Activated CD4-positive, alpha-beta memory T cell treated with anti-CD3 and anti-CD28 coated beads, Interleukin-2, amount 10 ng/mL, durations not matched to agents 7 days and 5 days (primary cell): ENCODE measurements at regions not wholly inside any gene's neighbourhood (a gene's known extent, or its start where the extent isn't known, plus 50 kb on each side); places are given as distances from the start of the nearest gene placed in this dataset.
"Not testable (repeated sequence)": the region's sequence is repeated elsewhere in the genome, so short reads cannot be mapped to it uniquely, and the experiment has no call there.

Experiments
- CTCF ChIA-PET: fragments of 350-600 bp; sonication (Branson Sonifier 250); formaldehyde crosslinking; loops from one replicate; lab custom pipeline; 2021; ENCODE audit warnings: antibody characterized with exemption, inconsistent platforms; lab: Charles Lee
- POLR2A ChIA-PET: fragments of 350-600 bp; sonication (Branson Sonifier 250); formaldehyde crosslinking; loops from one replicate; lab custom pipeline; 2021; ENCODE audit warnings: antibody characterized with exemption; lab: Charles Lee
- DNase-seq: peaks from one replicate; pipeline ENCODE4 v3.0.0-alpha.2; 2020
- H3K27ac Mint-ChIP-seq: one replicate; pipeline ENCODE4 v1.8.0; 2021; ENCODE audit warnings: mild to moderate bottlenecking, mixed read lengths
- H3K27me3 Mint-ChIP-seq: one replicate; pipeline ENCODE4 v1.8.0; 2021; ENCODE audit warnings: mixed read lengths
- H3K36me3 Mint-ChIP-seq: one replicate; pipeline ENCODE4 v1.8.0; 2021; ENCODE audit warnings: low read depth, mixed read lengths
- H3K4me1 Mint-ChIP-seq: one replicate; pipeline ENCODE4 v1.8.0; 2021; ENCODE audit warnings: mixed read lengths
- H3K4me3 Mint-ChIP-seq: one replicate; pipeline ENCODE4 v1.8.0; 2021; ENCODE audit warnings: mild to moderate bottlenecking, mixed read lengths
- H3K9me3 Mint-ChIP-seq: one replicate; pipeline ENCODE4 v1.8.0; 2021; ENCODE audit warnings: mixed read lengths

DNA sequence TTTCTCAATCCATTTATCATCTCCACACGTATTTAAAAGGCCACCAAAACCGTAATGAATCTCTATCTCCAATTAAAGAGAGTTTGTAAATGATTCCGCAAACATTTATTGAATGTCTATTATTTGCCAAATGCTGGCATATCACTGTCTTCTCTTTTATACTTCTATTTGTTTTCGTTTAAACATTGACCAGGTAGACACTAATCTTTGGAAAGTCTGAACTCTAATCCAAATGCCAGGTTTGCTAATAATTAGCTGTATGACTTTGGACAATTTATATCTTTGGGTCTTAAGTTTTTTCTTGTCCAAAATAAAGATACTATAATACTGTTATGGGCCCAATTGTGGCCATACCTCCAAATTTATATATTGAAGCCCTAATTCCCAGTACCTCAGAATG is 299.2 kb upstream of the TBX18 start:
- CTCF ChIA-PET = no interaction called here
- Mint-ChIP-seq H3K9me3 (no peaks in the 10 kb centered on the region), H3K4me3 (no peak overlapping the region), H3K27me3 (no peaks in the 10 kb centered on the region), H3K36me3 (no peaks in the 10 kb centered on the region), H3K4me1 (no peaks in the 10 kb centered on the region), H3K27ac (no peak overlapping the region)
- DNase-seq = no peak
- POLR2A ChIA-PET = no interaction called here

GRCh38 chr6:85062884-85063283 is 298.5 kb upstream of the TBX18 start:
- ChIA-PET CTCF (no interaction called here), POLR2A (no interaction called here)
- H3K27me3 Mint-ChIP-seq = no peaks in the 10 kb centered on the region
- H3K9me3 Mint-ChIP-seq = no peaks in the 10 kb centered on the region
- no peaks in the 10 kb centered on the region for H3K4me1 Mint-ChIP-seq
- no peak overlapping the region for H3K27ac Mint-ChIP-seq
- H3K4me3 Mint-ChIP-seq = no peak overlapping the region
- DNase-seq = no peak
- no peaks in the 10 kb centered on the region for H3K36me3 Mint-ChIP-seq

DNA sequence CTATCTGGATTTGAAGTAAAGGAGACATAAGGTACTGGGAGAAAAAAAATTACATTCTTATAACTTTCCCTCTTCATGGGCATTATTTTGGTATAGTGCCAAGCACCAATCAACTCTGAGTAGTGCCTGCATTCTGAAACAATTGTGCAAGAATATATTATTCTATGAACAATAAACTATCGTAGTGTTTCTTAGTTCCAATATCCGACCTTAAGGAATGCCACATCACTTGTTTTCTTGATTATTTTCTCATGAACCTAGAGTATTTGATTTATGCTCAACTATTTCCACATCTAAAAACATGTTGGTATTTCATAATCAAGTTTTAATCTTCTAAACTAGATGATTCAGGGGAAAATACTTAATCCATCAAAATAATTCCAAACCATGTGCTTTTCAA is 294.4 kb upstream of the TBX18 start:
- no peak overlapping the region for H3K27ac Mint-ChIP-seq
- H3K4me1 Mint-ChIP-seq = no peaks in the 10 kb centered on the region
- POLR2A ChIA-PET = no interaction called here
- H3K4me3 Mint-ChIP-seq = no peak overlapping the region
- H3K9me3 Mint-ChIP-seq = no peaks in the 10 kb centered on the region
- no peak for DNase-seq
- no peaks in the 10 kb centered on the region for H3K27me3 Mint-ChIP-seq
- no peaks in the 10 kb centered on the region for H3K36me3 Mint-ChIP-seq
- CTCF ChIA-PET = no interaction called here

DNA sequence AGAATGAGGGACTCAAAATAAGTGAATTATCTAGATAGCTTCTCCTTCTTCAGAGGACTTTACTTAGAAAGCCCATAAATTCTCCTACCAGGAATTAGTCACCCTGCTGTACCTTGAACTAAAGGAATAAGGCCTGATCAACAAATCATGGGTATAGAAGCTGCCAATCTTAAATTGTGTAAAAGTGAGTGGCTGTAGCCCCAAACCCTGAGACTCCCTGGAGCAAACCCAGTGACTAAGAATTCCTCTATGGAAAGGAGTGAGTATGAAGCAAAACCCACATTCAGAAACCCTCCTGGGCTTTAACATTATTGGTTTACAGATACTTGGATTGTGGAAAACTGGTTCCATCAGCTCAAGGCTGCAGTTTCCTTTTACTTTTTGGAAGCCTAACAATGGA is 285.8 kb upstream of the TBX18 start:
- DNase-seq = no peak
- no peaks in the 10 kb centered on the region for H3K4me1 Mint-ChIP-seq
- no peak overlapping the region for H3K4me3 Mint-ChIP-seq
- peaks cover 5% of the 10 kb centered on the region for H3K9me3 Mint-ChIP-seq
- H3K27ac Mint-ChIP-seq = no peak overlapping the region
- no peaks in the 10 kb centered on the region for H3K27me3 Mint-ChIP-seq
- ChIA-PET CTCF (no interaction called here), POLR2A (no interaction called here)
- H3K36me3 Mint-ChIP-seq = no peaks in the 10 kb centered on the region

- Mint-ChIP-seq H3K4me1 (no peaks in the 10 kb centered on the region), H3K9me3 (peaks cover 5% of the 10 kb centered on the region), H3K27me3 (no peaks in the 10 kb centered on the region), H3K27ac (no peak overlapping the region), H3K4me3 (no peak overlapping the region), H3K36me3 (no peaks in the 10 kb centered on the region)
- DNase-seq = no peak
- CTCF ChIA-PET = no interaction called here
- POLR2A ChIA-PET = no interaction called here
These were observed 284.9 kb upstream of the TBX18 start for GRCh38 chr6:85049282-85049681.

GRCh38 chr6:85047818-85048217 is 283.4 kb upstream of the TBX18 start:
- Mint-ChIP-seq H3K36me3 (no peaks in the 10 kb centered on the region), H3K9me3 (peaks cover 4% of the 10 kb centered on the region), H3K27ac (no peak overlapping the region), H3K4me3 (no peak overlapping the region), H3K4me1 (no peaks in the 10 kb centered on the region), H3K27me3 (no peaks in the 10 kb centered on the region)
- POLR2A ChIA-PET = no interaction called here
- CTCF ChIA-PET = no interaction called here
- DNase-seq = no peak

DNA sequence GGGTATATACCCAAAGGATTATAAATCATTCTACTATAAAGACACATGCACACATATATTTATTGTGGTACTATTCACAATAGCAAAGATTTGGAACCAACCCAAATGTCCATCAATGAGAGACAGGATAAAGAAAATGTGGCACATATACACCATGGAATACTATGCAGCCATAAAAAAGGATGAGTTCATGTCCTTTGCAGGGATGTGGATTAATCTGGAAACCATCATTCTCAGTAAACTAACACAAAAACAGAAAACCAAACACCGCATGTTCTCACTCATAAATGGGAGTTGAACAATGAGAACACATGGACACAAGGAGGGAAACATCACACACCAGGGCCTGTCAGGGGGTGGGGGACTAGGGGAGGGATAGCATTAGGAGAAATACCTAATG is 281.4 kb upstream of the TBX18 start:
- H3K27me3 Mint-ChIP-seq, H3K4me1 Mint-ChIP-seq, H3K36me3 Mint-ChIP-seq, POLR2A ChIA-PET, H3K9me3 Mint-ChIP-seq, CTCF ChIA-PET, H3K4me3 Mint-ChIP-seq, H3K27ac Mint-ChIP-seq, DNase-seq: not testable (repeated sequence)

- Mint-ChIP-seq H3K4me1 (no peaks in the 10 kb centered on the region), H3K27me3 (no peaks in the 10 kb centered on the region), H3K27ac (no peak overlapping the region), H3K9me3 (peaks cover 4% of the 10 kb centered on the region), H3K4me3 (no peak overlapping the region), H3K36me3 (no peaks in the 10 kb centered on the region)
- no peak for DNase-seq
- ChIA-PET POLR2A (interaction anchor here (0.5 kb wide), 1 partner anchor 14 kb away, joined by 3 read pairs; no protein-coding TSS in a partner anchor), CTCF (no interaction called here)
These were observed 280.0 kb upstream of the TBX18 start for GRCh38 chr6:85044361-85044760.

- Mint-ChIP-seq H3K27me3 (no peaks in the 10 kb centered on the region), H3K4me1 (no peaks in the 10 kb centered on the region), H3K36me3 (no peaks in the 10 kb centered on the region), H3K9me3 (no peaks in the 10 kb centered on the region), H3K4me3 (no peak overlapping the region), H3K27ac (no peak overlapping the region)
- no peak for DNase-seq
- ChIA-PET POLR2A (no interaction called here), CTCF (no interaction called here)
These were observed 277.0 kb upstream of the TBX18 start for GRCh38 chr6:85041376-85041775.

DNA sequence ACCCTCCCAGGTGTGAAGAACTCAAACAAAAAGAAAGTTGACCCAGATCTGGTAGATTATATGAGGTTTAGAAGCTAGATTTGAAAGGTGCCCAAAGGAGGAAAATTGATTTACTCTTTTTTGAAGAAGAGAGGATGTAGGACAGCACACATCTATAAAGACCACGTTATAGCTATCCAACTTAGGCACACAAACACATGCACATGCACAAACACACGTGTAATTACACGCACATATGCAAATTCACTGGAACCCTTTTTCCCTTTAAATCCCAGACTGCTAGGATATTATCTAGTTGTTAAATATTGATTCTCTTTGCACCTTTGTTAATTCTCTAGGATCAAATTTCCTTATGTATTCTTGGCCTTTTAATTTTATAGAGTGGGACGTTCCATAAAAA is 272.8 kb upstream of the TBX18 start:
- ChIA-PET CTCF (no interaction called here), POLR2A (no interaction called here)
- peaks cover 9% of the 10 kb centered on the region for H3K9me3 Mint-ChIP-seq
- H3K4me3 Mint-ChIP-seq = no peak overlapping the region
- no peaks in the 10 kb centered on the region for H3K36me3 Mint-ChIP-seq
- H3K27ac Mint-ChIP-seq = no peak overlapping the region
- H3K4me1 Mint-ChIP-seq = no peaks in the 10 kb centered on the region
- no peaks in the 10 kb centered on the region for H3K27me3 Mint-ChIP-seq
- no peak for DNase-seq

DNA sequence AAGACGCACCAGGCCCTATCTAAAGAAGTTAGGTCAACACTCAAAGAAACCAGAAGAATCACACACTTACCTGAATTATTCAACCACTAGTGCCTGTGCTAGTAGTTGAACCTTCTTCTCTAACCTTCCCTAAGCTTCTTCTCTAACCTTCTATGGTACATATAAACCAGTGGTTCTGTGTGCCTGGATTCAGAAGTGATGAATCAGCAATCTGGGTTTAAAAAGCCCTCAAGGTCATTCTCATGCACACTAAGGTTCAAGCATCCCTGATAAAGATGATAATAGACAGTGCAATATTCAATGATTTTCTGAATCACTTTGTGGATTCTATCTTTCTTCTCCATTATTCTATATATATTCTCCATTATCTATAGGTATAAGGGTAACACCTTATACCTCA is 271.4 kb upstream of the TBX18 start:
- H3K27ac Mint-ChIP-seq = no peak overlapping the region
- no peaks in the 10 kb centered on the region for H3K4me1 Mint-ChIP-seq
- H3K4me3 Mint-ChIP-seq = no peak overlapping the region
- DNase-seq = no peak
- ChIA-PET CTCF (no interaction called here), POLR2A (no interaction called here)
- no peaks in the 10 kb centered on the region for H3K27me3 Mint-ChIP-seq
- no peaks in the 10 kb centered on the region for H3K36me3 Mint-ChIP-seq
- H3K9me3 Mint-ChIP-seq = peaks cover 9% of the 10 kb centered on the region

GRCh38 chr6:85033547-85033946 is 269.1 kb upstream of the TBX18 start:
- CTCF ChIA-PET = no interaction called here
- Mint-ChIP-seq H3K9me3 (peaks cover 9% of the 10 kb centered on the region), H3K36me3 (no peaks in the 10 kb centered on the region), H3K27ac (no peak overlapping the region), H3K4me3 (no peak overlapping the region), H3K4me1 (no peaks in the 10 kb centered on the region), H3K27me3 (no peaks in the 10 kb centered on the region)
- POLR2A ChIA-PET = no interaction called here
- no peak for DNase-seq

GRCh38 chr6:85026021-85026420 is 261.6 kb upstream of the TBX18 start:
- POLR2A ChIA-PET = no interaction called here
- Mint-ChIP-seq H3K27ac (no peak overlapping the region), H3K36me3 (no peaks in the 10 kb centered on the region), H3K4me3 (no peak overlapping the region), H3K27me3 (no peaks in the 10 kb centered on the region), H3K9me3 (no peaks in the 10 kb centered on the region), H3K4me1 (no peaks in the 10 kb centered on the region)
- no peak for DNase-seq
- CTCF ChIA-PET = no interaction called here

DNA sequence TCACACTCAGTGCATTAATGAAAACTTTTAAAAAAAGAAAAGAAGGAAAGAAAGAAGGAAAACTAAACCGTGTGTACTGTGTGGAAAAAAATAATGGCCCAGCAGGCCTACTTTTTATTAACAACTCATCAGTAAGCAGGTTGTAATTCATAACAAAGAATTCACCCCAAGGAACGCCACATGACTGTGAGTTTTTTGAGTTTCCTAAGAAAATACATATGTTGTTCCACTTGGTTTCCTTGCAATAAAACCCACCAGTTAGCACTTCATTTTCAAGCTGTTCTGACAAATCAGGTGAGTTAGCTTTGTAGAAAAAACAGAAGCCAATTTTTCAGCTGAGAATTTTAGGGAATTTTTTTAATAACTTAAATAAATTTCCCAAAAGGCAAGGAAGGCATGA is 259.3 kb upstream of the TBX18 start:
- no peak overlapping the region for H3K27ac Mint-ChIP-seq
- ChIA-PET POLR2A (no interaction called here), CTCF (no interaction called here)
- no peaks in the 10 kb centered on the region for H3K9me3 Mint-ChIP-seq
- no peaks in the 10 kb centered on the region for H3K36me3 Mint-ChIP-seq
- no peak for DNase-seq
- H3K27me3 Mint-ChIP-seq = no peaks in the 10 kb centered on the region
- H3K4me1 Mint-ChIP-seq = no peaks in the 10 kb centered on the region
- no peak overlapping the region for H3K4me3 Mint-ChIP-seq

DNA sequence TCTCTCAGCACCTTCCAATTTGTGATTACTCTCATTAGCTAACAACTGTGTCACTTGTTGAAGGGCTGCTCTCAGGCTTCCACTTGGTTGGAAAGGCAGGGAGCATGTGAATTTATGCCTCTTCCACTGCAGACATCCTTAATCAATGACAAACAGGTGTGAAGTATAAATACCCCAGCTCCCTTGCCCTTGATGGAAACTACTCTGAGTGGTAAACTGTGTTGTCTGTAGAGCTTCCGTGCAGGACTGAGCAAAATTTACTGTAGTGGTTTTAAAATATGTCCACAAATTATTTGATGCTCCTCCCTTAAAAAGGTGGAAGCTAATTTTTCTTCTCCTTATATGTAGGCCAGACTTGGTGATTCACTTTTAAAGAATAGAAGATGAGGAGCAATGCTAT is 253.0 kb upstream of the TBX18 start:
- peaks cover 3% of the 10 kb centered on the region for H3K9me3 Mint-ChIP-seq
- POLR2A ChIA-PET = no interaction called here

More for the DNA sequence above, 253.0 kb upstream of the TBX18 start:
- no peak overlapping the region for H3K4me3 Mint-ChIP-seq
- CTCF ChIA-PET = no interaction called here
- H3K4me1 Mint-ChIP-seq = no peaks in the 10 kb centered on the region
- no peak for DNase-seq
- no peak overlapping the region for H3K27ac Mint-ChIP-seq
- H3K27me3 Mint-ChIP-seq = no peaks in the 10 kb centered on the region
- H3K36me3 Mint-ChIP-seq = no peaks in the 10 kb centered on the region
